ENCODE measurements at regions not wholly inside any gene's neighbourhood (a gene's known extent, or its start where the extent isn't known, plus 50 kb on each side); places are given as distances from the start of the nearest gene placed in this dataset.

- no peak overlapping the region for H3K27ac Mint-ChIP-seq
- H3K27me3 Mint-ChIP-seq (ENCODE audit: low read depth), result no peaks in the 10 kb centered on the region
- peaks cover 24% of the 10 kb centered on the region for H3K4me1 Mint-ChIP-seq
- CTCF ChIA-PET, result interaction anchor here (1.0 to 6.3 kb wide), 6 partner anchors 57 to 370 kb away, joined by 3 to 103 read pairs (median 6); no protein-coding TSS in a partner anchor
- DNase-seq (ENCODE audit: low spot score), result no peak
- no peaks in the 10 kb centered on the region for H3K36me3 Mint-ChIP-seq
- POLR2A ChIA-PET, result no interaction called here
- no peaks in the 10 kb centered on the region for H3K9me3 Mint-ChIP-seq
- no peak overlapping the region for H3K4me3 Mint-ChIP-seq
- no peak for ATAC-seq
- no peak for TF ChIP-seq ATF3 (CRISPR knock-in tag; conservative IDR thresholded peaks at IDR 0.05)
- TF ChIP-seq ZNF396 (CRISPR knock-in tag; IDR thresholded peaks at IDR 0.05; ENCODE audit: borderline replicate concordance), result no peak
- TF ChIP-seq NFATC4 (CRISPR knock-in tag; IDR thresholded peaks at IDR 0.05), result no peak
- TF ChIP-seq SOX15 (CRISPR knock-in tag; IDR thresholded peaks at IDR 0.05), result no peak
- no peak for TF ChIP-seq NFYB (CRISPR knock-in tag; conservative IDR thresholded peaks at IDR 0.05; ENCODE audit: low read depth)
- TF ChIP-seq ATF2 (CRISPR knock-in tag; IDR thresholded peaks at IDR 0.05; ENCODE audit: borderline replicate concordance, low read depth), result no peak
- TF ChIP-seq TEAD4 (CRISPR knock-in tag; IDR thresholded peaks at IDR 0.05), result no peak
- no peak for TF ChIP-seq GABPB1 (CRISPR knock-in tag; IDR thresholded peaks at IDR 0.05)
- TF ChIP-seq ZMAT4 (CRISPR knock-in tag; IDR thresholded peaks at IDR 0.05), result no peak
- TF ChIP-seq IRF2 (CRISPR knock-in tag; IDR thresholded peaks at IDR 0.05; ENCODE audit: borderline replicate concordance, low read depth), result no peak
- TF ChIP-seq MXD4 (CRISPR knock-in tag; IDR thresholded peaks at IDR 0.05; ENCODE audit: borderline replicate concordance), result no peak
- TF ChIP-seq PRRX2 (CRISPR knock-in tag; IDR thresholded peaks at IDR 0.05), result no peak
- no peak for TF ChIP-seq IRF1 (CRISPR knock-in tag; IDR thresholded peaks at IDR 0.05)
- no peak for TF ChIP-seq TCF7 (CRISPR knock-in tag; IDR thresholded peaks at IDR 0.05; ENCODE audit: low read depth)
- no peak for TF ChIP-seq CTCF (IDR thresholded peaks at IDR 0.05)
- no peak for TF ChIP-seq JAZF1 (CRISPR knock-in tag; IDR thresholded peaks at IDR 0.05)
- no peak for TF ChIP-seq KAT7 (CRISPR knock-in tag; IDR thresholded peaks at IDR 0.05; ENCODE audit: borderline replicate concordance)
- TF ChIP-seq CREB1 (CRISPR knock-in tag; IDR thresholded peaks at IDR 0.05), result no peak
Measured at GRCh38 chr18:24546307-24546706, 85.9 kb downstream of the HRH4 start.

GRCh38 chr18:24548583-24548982 is 88.1 kb downstream of the HRH4 start:
- ChIA-PET CTCF (interaction anchor here (0.6 to 6.3 kb wide), 4 partner anchors 60 to 185 kb away, joined by 3 to 103 read pairs (median 3); no protein-coding TSS in a partner anchor), POLR2A (no interaction called here)
- TF ChIP-seq CTCF (IDR thresholded peaks at IDR 0.05) (no peak), E2F5 (CRISPR knock-in tag; IDR thresholded peaks at IDR 0.05) (no peak), ZNF263 (CRISPR knock-in tag; IDR thresholded peaks at IDR 0.05; ENCODE audit: low read depth) (no peak), TCF7 (CRISPR knock-in tag; IDR thresholded peaks at IDR 0.05; ENCODE audit: low read depth) (no peak), NFYB (CRISPR knock-in tag; conservative IDR thresholded peaks at IDR 0.05; ENCODE audit: low read depth) (no peak), ATF3 (CRISPR knock-in tag; conservative IDR thresholded peaks at IDR 0.05) (no peak), TEAD1 (CRISPR knock-in tag; IDR thresholded peaks at IDR 0.05) (no peak), NR2C2 (CRISPR knock-in tag; IDR thresholded peaks at IDR 0.05) (no peak), SMAD3 (CRISPR knock-in tag; IDR thresholded peaks at IDR 0.05; ENCODE audit: borderline replicate concordance) (no peak), KAT7 (CRISPR knock-in tag; IDR thresholded peaks at IDR 0.05; ENCODE audit: borderline replicate concordance) (no peak), AR (CRISPR knock-in tag; IDR thresholded peaks at IDR 0.05) (no peak)
- no peak overlapping the region for H3K4me3 Mint-ChIP-seq
- DNase-seq (ENCODE audit: low spot score) (no peak), ATAC-seq (no peak)
- no peaks in the 10 kb centered on the region for H3K36me3 Mint-ChIP-seq
- H3K4me1 Mint-ChIP-seq, result peaks cover 25% of the 10 kb centered on the region
- no peaks in the 10 kb centered on the region for H3K27me3 Mint-ChIP-seq (ENCODE audit: low read depth)
- no peak overlapping the region for H3K27ac Mint-ChIP-seq
- H3K9me3 Mint-ChIP-seq, result no peaks in the 10 kb centered on the region

Data from WTC11 (cell line).